22Rv1 (cell line): ENCODE measurements at regions not wholly inside any gene's neighbourhood (a gene's known extent, or its start where the extent isn't known, plus 50 kb on each side); places are given as distances from the start of the nearest gene placed in this dataset.

Experiments
- H3K27ac ChIP-seq: fragments of 450-650 bp; 2 replicates; pipeline ENCODE4 v1.5.1; 2017
- CTCF ChIP-seq: fragments of 450-650 bp; IDR thresholded peaks from 2 replicates; pipeline ENCODE4 v1.5.1; 2017; ENCODE audit warnings: mild to moderate bottlenecking
- ZFX ChIP-seq: fragments of 450-650 bp; IDR thresholded peaks from 2 replicates; pipeline ENCODE4 v1.6.1; 2017; ENCODE audit warnings: antibody characterized with exemption, borderline replicate concordance

DNA sequence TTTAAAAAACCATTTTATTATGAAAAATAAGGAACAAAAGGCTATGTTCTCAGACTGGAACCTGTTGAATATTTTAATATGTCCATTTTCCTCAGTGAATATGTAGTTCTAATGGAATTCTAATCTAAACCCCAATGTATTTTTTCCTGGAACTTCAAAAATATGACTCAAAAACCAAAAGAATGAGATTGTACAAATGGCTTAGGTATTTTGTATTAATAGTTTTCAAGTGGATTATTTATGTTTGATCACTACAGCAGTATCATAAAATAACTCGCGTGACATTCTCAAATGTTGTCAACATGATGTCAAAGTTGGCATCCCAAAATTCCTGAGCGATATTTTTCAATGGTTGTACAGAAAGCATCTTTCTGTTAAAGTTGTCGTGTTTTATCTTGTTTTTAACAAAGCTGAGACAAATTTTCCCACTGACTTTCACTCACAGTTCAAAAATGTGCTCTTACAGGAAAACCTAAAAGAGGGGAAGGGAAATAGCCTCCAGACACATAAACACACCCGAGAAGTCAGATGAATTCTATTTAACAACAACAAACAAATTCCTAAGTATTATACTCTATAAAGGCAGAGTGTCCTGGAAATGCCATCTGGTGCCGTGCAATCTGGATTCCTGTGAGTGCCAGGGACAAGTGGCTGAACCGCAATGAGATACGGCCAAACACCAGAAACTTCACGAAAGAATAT lies 68.1 kb upstream of the TAS2R1 start:
- TF ChIP-seq CTCF, result no peak
- TF ChIP-seq ZFX, result no peak
- no peak overlapping the region for H3K27ac ChIP-seq

GRCh38 chr5:9692576-9692975 lies 62.4 kb upstream of the TAS2R1 start:
- TF ChIP-seq ZFX (no peak), CTCF (no peak)

GRCh38 chr5:9691261-9691660 lies 61.1 kb upstream of the TAS2R1 start:
- no peak overlapping the region for H3K27ac ChIP-seq
- no peak for TF ChIP-seq CTCF
- no peak for TF ChIP-seq ZFX

More at GRCh38 chr5:9692576-9692975, 62.4 kb upstream of the TAS2R1 start:
- H3K27ac ChIP-seq, result no peak overlapping the region

GRCh38 chr5:9690751-9691150 lies 60.6 kb upstream of the TAS2R1 start:
- no peak for TF ChIP-seq ZFX
- no peak for TF ChIP-seq CTCF
- H3K27ac ChIP-seq, result no peak overlapping the region

DNA sequence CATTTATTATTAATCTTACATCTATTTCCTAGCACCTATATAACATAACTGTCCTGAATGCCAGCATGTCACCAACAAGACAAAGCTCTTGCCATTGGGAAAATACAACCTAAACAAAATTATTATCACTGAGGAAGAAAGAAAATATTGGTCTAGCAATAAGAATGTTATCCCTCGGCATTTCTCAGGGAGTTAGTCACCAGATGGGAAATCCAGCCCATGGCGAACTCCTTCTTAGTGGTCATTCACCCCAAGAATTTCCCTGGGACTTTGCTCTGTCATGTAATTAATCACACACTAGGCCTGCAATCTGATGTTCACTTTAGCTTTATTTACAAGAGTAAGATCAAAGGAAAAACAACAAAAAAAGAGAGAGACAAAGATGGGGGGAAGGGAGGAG lies 56.1 kb upstream of the TAS2R1 start:
- H3K27ac ChIP-seq, result no peak overlapping the region
- TF ChIP-seq CTCF (no peak), ZFX (no peak)

DNA sequence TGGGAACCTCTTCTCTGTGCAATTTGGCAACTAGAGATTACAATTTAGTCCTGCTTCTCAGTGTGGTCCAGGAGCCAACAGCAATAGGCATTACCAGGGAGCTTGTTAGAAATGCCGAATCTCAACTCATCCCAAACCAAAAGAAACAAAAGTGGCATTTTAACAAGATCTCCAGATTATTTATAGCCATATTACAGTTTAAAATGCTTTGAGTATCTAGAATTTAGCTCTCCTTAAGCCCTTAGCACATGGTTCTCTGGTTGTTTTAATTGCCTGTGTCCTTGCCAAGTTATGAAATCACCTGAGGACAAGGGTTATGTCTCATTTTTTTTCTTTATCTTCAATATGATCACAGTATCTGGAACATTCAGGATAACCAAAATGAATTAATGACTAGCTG lies 51.6 kb upstream of the TAS2R1 start:
- no peak overlapping the region for H3K27ac ChIP-seq
- no peak for TF ChIP-seq CTCF
- no peak for TF ChIP-seq ZFX
